Ovary (tissue), 7 donors: ENCODE measurements at regions not wholly inside any gene's neighbourhood (a gene's known extent, or its start where the extent isn't known, plus 50 kb on each side); places are given as distances from the start of the nearest gene placed in this dataset.

Experiments used
- DNase-seq, 5 donors: peaks; one replicate each; pipeline ENCODE4 v3.0.0-alpha.2; 2019 to 2020
- H3K27ac ChIP-seq, 2 donors: fragments of 200-600 bp; one replicate each; pipeline versions ENCODE4 v1.5.1 to v1.8.0; 2019 to 2022
- H3K27me3 ChIP-seq: fragments of 200-600 bp; one replicate; pipeline ENCODE4 v1.8.0; 2022
- H3K36me3 ChIP-seq: fragments of 200-600 bp; sonication (generic); one replicate; pipeline ENCODE4 v1.5.1; 2019
- H3K4me1 ChIP-seq: one replicate; pipeline ENCODE4 v1.8.1; 2013; ENCODE audit warnings: mild to moderate bottlenecking, moderate library complexity; ENCODE audit not compliant: insufficient read depth
- H3K4me3 ChIP-seq: fragments of 200-600 bp; sonication (generic); one replicate; pipeline ENCODE4 v1.5.1; 2017
- H3K9me3 ChIP-seq, 2 donors: fragments of 200-600 bp in 1 of 2; sonication (generic) in 1 of 2; one replicate each; pipeline versions ENCODE4 v1.5.1 to v1.8.1; 2013 to 2019; ENCODE audit warnings: mild to moderate bottlenecking in 1 of 2, moderate library complexity in 1 of 2
- EP300 ChIP-seq: sonication (generic); formaldehyde crosslinking; IDR thresholded peaks from one replicate; pipeline ENCODE4 v1.6.1; 2017; ENCODE audit warnings: antibody characterized with exemption
- POLR2A ChIP-seq: fragments of 450-650 bp; IDR thresholded peaks from one replicate; pipeline ENCODE4 v1.6.1; 2017; ENCODE audit warnings: antibody characterized with exemption, mild to moderate bottlenecking, moderate library complexity
- WGBS, 3 donors: extraction: QIAGEN DNeasy Blood & Tissue Kit in 1 of 3; methylation state at CpG; one replicate each; pipeline versions ENCODE4 v1.1.5 to v1.1.7; 2013 to 2017; 5-methylcytosine and 5-hydroxymethylcytosine counted together
- intact Hi-C, 4 donors: fragments of 100-400 bp; cut with DNase I; formaldehyde crosslinking; loops; one replicate each; pipeline versions ENCODE4 v1.11.0 to v1.15.1; 2022 to 2023
- TF ChIP-seq, protein P1 (sequence below), 3 donors: fragments of 450-650 bp in 2 of 3; fragments of 200-600 bp in 1 of 3; IDR thresholded peaks; one replicate each; pipeline versions ENCODE4 v1.5.1 to v1.8.0; 2016 to 2022; ENCODE audit warnings: antibody characterized with exemption in 3 of 3, mild to moderate bottlenecking in 1 of 3
- donor health status: DM: no; HTN: no; CAD: no; lungs with moderate emphysema.
- donor health status: DM: no; HTN: no; CAD: no.
- donor health status: Bipolar disorder and iron deficiency.
- donor health status: DM: no; HTN: no; CAD: no.
- donor health status: DM: yes; HTN: yes; CAD: no.

DNA sequence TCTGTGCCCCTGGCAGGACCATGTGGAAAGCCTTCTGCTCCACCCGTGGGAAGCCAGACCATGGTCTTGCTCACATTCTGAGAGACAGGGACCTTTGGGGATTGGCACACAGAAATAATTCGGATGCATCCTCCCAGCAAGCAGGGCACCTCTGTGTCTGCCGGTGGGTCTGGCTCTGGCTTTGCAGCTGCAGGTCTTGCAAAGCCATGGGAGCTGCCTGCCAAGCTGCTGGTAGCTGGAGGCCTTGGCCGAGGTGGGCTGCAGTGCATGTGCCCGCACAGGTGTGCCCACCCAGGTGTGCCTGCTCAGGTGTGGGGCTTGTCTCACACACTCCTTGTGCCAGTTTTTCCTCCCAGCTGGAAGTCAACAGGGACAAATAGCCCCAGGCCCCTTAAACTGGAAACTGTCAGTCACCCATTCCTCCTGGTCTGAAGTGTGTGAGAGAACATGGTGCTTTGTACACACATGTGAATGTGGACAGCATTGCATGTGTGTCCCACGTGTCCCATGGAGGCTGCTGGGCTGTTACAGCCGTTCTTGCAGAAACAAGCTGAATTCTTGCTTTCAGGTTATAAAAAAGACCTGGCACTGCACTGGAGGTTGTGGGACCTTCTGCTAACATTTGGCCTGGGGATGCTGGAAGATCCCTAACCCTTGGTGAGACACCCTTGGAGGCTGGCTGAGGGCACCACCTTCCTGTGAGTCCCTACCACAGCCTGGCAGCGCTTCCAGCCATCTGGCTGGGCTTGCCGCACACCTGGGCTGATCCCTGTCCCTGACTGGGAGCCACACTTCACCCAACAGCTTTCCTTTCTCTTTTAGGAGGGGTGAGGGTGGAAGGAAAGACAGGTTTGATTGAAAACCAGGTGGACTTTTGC, 54.9 kb upstream of the SMOC2 start:
- Histone ChIP-seq H3K4me3 (no peak overlapping the region), H3K4me1 (peaks cover 2% of the 10 kb centered on the region), H3K27ac (no peak overlapping the region), H3K36me3 (no peaks in the 10 kb centered on the region), H3K27me3 (no peaks in the 10 kb centered on the region), H3K9me3 (no peaks in the 10 kb centered on the region)
- DNase-seq, result peak in 1 of 5 donors; percentile 16
- intact Hi-C loops, result no loop called here
- TF ChIP-seq POLR2A (no peak), EP300 (no peak)
- TF ChIP-seq, protein P1, sequence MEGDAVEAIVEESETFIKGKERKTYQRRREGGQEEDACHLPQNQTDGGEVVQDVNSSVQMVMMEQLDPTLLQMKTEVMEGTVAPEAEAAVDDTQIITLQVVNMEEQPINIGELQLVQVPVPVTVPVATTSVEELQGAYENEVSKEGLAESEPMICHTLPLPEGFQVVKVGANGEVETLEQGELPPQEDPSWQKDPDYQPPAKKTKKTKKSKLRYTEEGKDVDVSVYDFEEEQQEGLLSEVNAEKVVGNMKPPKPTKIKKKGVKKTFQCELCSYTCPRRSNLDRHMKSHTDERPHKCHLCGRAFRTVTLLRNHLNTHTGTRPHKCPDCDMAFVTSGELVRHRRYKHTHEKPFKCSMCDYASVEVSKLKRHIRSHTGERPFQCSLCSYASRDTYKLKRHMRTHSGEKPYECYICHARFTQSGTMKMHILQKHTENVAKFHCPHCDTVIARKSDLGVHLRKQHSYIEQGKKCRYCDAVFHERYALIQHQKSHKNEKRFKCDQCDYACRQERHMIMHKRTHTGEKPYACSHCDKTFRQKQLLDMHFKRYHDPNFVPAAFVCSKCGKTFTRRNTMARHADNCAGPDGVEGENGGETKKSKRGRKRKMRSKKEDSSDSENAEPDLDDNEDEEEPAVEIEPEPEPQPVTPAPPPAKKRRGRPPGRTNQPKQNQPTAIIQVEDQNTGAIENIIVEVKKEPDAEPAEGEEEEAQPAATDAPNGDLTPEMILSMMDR (IDR thresholded peaks at IDR 0.05), result no peak
- 82 to 88% (median 83%) methylated on average over 9 of the region's 9 CpGs for WGBS, 3 donors

GRCh38 chr6:168386973-168387372, 54.0 kb upstream of the SMOC2 start:
- 94 to 97% (median 96%) methylated on average over 9 of the region's 9 CpGs for WGBS, 3 donors
- H3K9me3 ChIP-seq, result no peaks in the 10 kb centered on the region
- peak in 1 of 5 donors; percentile 9 for DNase-seq

GRCh38 chr6:168387426-168387825, 53.6 kb upstream of the SMOC2 start:
- H3K36me3 ChIP-seq, result no peaks in the 10 kb centered on the region
- WGBS, 3 donors, result 91 to 95% (median 94%) methylated on average over 9 to 10 of the region's 10 CpGs
- TF ChIP-seq POLR2A, result no peak
- TF ChIP-seq EP300, result no peak
- TF ChIP-seq, protein P1 (IDR thresholded peaks at IDR 0.05), result no peak

More at GRCh38 chr6:168386973-168387372, 54.0 kb upstream of the SMOC2 start:
- Histone ChIP-seq H3K4me3 (no peak overlapping the region), H3K27me3 (no peaks in the 10 kb centered on the region), H3K27ac (no peak overlapping the region), H3K4me1 (peaks cover 2% of the 10 kb centered on the region), H3K36me3 (no peaks in the 10 kb centered on the region)
- intact Hi-C loops, result no loop called here
- TF ChIP-seq, protein P1 (IDR thresholded peaks at IDR 0.05), result no peak
- no peak for TF ChIP-seq EP300
- no peak for TF ChIP-seq POLR2A

GRCh38 chr6:168387911-168388310, 53.1 kb upstream of the SMOC2 start:
- 92 to 94% (median 92%) methylated on average over 18 of the region's 18 CpGs for WGBS, 3 donors
- TF ChIP-seq, protein P1 (IDR thresholded peaks at IDR 0.05), result no peak
- TF ChIP-seq EP300, result no peak
- no peak for TF ChIP-seq POLR2A
- Histone ChIP-seq H3K27me3 (no peaks in the 10 kb centered on the region), H3K4me3 (no peak overlapping the region), H3K9me3 (no peaks in the 10 kb centered on the region), H3K4me1 (peaks cover 2% of the 10 kb centered on the region), H3K27ac (no peak overlapping the region), H3K36me3 (no peaks in the 10 kb centered on the region)
- intact Hi-C loops, result no loop called here
- peak in 1 of 5 donors; percentile 8 for DNase-seq

More at GRCh38 chr6:168387426-168387825, 53.6 kb upstream of the SMOC2 start:
- H3K27ac ChIP-seq, result no peak overlapping the region
- no peaks in the 10 kb centered on the region for H3K27me3 ChIP-seq
- no peak overlapping the region for H3K4me3 ChIP-seq
- H3K9me3 ChIP-seq, result no peaks in the 10 kb centered on the region
- H3K4me1 ChIP-seq, result peaks cover 2% of the 10 kb centered on the region
- intact Hi-C loops, result no loop called here
- peak in 1 of 5 donors; percentile 9 for DNase-seq
